Stimulated activated CD4-positive, alpha-beta T cell treated with anti-CD3 and anti-CD28 coated beads, Interleukin-15, amount 100 ng/mL, for 24 hours (primary cell): ENCODE measurements at regions not wholly inside any gene's neighbourhood (a gene's known extent, or its start where the extent isn't known, plus 50 kb on each side); places are given as distances from the start of the nearest gene placed in this dataset.
"Not testable (repeated sequence)": the region's sequence is repeated elsewhere in the genome, so short reads cannot be mapped to it uniquely, and the experiment has no call there.

Experiments used
- DNase-seq: peaks from one replicate; pipeline ENCODE4 v3.0.0-alpha.2; 2020

GRCh38 chr1:208737922-208738321, 493.7 kb upstream of the PLXNA2 start:
- no peak for DNase-seq

- DNase-seq = not testable (repeated sequence)
Measured at GRCh38 chr1:208739636-208740035, 495.5 kb upstream of the PLXNA2 start.

- no peak for DNase-seq
Measured at GRCh38 chr1:208741296-208741695, 497.1 kb upstream of the PLXNA2 start.

- no peak for DNase-seq
Measured at GRCh38 chr1:208743361-208743760, 499.2 kb upstream of the PLXNA2 start.

GRCh38 chr1:208747979-208748378, 503.8 kb upstream of the PLXNA2 start:
- DNase-seq = no peak

GRCh38 chr1:208748387-208749165, 504.4 kb upstream of the PLXNA2 start:
- DNase-seq = no peak

- DNase-seq = no peak
Measured at GRCh38 chr1:208756339-208756981, 512.3 kb upstream of the PLXNA2 start.

- no peak for DNase-seq
Measured at GRCh38 chr1:208757846-208758245, 513.7 kb upstream of the PLXNA2 start.

GRCh38 chr1:208759255-208759654, 515.1 kb upstream of the PLXNA2 start:
- DNase-seq = no peak

GRCh38 chr1:208763971-208764370, 519.8 kb upstream of the PLXNA2 start:
- DNase-seq = no peak

GRCh38 chr1:208766832-208767231, 522.6 kb upstream of the PLXNA2 start:
- DNase-seq = no peak

GRCh38 chr1:208767816-208768215, 523.6 kb upstream of the PLXNA2 start:
- DNase-seq = no peak

GRCh38 chr1:208772891-208773290, 528.7 kb upstream of the PLXNA2 start:
- no peak for DNase-seq

GRCh38 chr1:208775841-208776240, 531.7 kb upstream of the PLXNA2 start:
- DNase-seq = no peak

- DNase-seq = no peak
Measured at GRCh38 chr1:208778417-208778816, 534.2 kb upstream of the PLXNA2 start.

GRCh38 chr1:208781391-208782045, 537.3 kb upstream of the PLXNA2 start:
- DNase-seq = no peak

GRCh38 chr1:208782186-208782585, 538.0 kb upstream of the PLXNA2 start:
- DNase-seq = no peak

GRCh38 chr1:208785629-208786028, 541.4 kb upstream of the PLXNA2 start:
- no peak for DNase-seq

GRCh38 chr1:208787219-208787618, 543.0 kb upstream of the PLXNA2 start:
- no peak for DNase-seq

- no peak for DNase-seq
Measured at GRCh38 chr1:208788013-208788540, 543.9 kb upstream of the PLXNA2 start.

- DNase-seq = no peak
Measured at GRCh38 chr1:208791456-208791855, 547.3 kb upstream of the PLXNA2 start.

- DNase-seq = no peak
Measured at GRCh38 chr1:208793861-208794345, 549.7 kb upstream of the PLXNA2 start.

- no peak for DNase-seq
Measured at GRCh38 chr1:208799186-208799585, 555.0 kb upstream of the PLXNA2 start.
